ENCODE measurements at regions not wholly inside any gene's neighbourhood (a gene's known extent, or its start where the extent isn't known, plus 50 kb on each side); places are given as distances from the start of the nearest gene placed in this dataset.
A peak's percentile ranks its signal among the peaks of the same experiment; 100 is the strongest.
"Not testable (repeated sequence)": the region's sequence is repeated elsewhere in the genome, so short reads cannot be mapped to it uniquely, and the experiment has no call there.

DNA sequence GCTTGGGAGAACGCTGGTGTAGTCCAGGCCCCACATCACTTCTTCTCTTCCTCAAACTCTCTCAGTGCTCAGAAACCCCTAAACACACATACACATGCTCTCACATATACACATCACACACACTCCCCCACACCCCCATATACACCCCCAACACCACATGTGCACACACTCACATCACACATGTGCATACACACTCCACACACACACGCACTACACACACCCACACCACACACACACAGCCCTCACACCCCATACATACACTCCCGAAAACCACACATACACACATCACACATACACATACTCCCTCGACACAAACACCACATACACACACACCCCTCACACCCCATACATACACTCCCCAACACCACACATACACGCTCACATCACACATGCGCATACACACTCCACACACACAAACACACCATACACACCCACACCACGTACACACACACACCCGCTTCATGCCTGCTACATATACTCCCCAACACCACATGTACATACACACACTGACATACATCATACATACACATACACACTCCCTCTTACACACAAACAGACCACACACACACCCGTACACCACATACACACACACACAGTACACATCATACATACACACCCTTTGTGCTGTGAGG is 110.3 kb upstream of the TMEM170B start:
- no peak for DNase-seq (ENCODE audit: low read depth)

DNA sequence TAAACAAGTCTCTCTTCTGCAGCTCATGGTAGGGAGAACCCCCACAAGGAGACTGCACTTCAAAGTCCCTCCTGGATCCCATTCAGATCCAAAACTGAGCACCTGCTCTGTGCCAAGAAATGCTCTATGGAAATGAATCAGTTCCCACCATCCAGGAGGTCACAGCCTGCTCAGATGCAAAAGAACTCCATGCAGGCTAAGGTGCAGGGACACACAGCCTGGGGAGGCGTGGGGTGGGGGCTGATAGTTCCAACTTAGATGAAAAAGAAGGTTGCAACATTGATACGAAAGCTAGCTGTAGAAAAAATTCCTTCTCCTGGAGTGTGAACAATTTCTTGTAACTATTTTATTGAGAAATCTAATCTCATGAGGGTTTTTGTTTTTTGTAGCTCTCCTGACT is 111.0 kb upstream of the TMEM170B start:
- peak; percentile 17 for DNase-seq (ENCODE audit: low read depth)

DNA sequence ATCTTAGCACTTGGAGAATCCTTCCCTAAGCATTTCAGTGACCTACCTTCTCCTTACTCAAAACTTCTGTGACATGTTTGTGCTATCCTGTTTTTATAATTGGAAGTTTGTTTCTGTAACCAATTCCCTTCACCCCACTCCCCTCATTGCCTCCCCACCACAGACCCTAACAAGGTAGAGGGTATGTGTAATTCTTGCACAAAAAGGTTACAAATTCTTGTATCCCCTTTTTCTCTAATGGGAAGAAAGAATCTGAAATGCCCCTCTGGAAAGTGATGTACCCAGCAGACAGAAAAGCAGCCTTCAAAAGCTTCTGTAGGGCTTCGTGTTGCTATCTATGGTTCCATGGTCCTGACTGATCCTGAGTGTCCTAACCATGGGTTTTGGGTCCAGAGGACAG is 111.7 kb upstream of the TMEM170B start:
- DNase-seq (ENCODE audit: low read depth), result no peak

DNA sequence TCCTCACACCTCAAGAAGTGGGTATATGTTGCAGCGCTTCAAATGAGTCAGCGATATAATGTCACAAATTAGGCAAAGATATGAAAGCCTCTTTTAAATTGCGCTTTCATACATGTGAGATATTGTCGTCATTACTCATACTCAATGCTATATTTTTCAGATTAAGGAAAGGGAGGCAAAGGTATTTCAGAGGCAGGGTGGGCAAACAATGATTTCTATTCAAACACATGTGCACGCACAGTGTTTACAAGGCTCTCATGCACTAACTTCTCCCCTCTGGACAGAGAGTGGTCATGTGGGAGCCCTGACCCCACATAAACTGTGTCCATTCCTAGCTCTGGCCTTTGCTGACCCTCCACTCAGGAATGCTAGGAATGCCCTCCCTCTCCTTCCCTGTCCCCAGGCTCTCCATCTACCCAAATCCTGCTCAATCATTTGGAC is 112.1 kb upstream of the TMEM170B start:
- no peak for DNase-seq (ENCODE audit: low read depth)

DNA sequence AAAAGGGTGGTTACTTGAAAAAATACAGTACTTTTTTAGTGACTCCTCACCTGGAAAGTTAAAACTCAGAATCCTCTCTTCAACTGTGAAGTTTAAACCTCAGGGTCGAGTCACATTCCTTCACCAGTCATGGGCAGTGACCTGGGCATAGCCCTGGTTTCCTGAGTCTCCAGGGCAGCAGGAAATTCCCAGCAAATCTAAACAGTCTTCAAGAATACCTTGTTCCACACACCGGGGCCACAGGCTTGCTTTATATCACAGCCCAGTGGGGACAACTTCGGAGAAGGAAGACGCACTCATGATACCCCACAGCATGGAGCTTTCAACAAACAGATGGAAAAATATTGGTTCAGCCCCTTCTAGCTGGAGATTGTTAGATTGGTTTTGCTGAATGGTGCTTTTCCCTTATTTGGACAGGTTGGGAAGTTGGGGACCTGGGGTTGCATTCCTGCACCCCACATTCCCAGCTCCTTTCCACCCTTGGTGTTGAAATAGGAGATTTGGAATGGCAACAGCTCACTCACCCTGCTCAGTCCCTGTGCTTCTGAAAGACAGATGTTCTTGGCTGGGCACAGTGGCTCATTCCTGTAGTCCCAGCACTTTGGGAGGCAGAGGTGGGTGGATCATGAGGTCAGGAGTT is 113.0 kb upstream of the TMEM170B start:
- no peak for DNase-seq (ENCODE audit: low read depth)

GRCh38 chr6:11423667-11424066 is 113.9 kb upstream of the TMEM170B start:
- no peak for DNase-seq (ENCODE audit: low read depth)

GRCh38 chr6:11423072-11423471 is 114.5 kb upstream of the TMEM170B start:
- no peak for DNase-seq (ENCODE audit: low read depth)

DNA sequence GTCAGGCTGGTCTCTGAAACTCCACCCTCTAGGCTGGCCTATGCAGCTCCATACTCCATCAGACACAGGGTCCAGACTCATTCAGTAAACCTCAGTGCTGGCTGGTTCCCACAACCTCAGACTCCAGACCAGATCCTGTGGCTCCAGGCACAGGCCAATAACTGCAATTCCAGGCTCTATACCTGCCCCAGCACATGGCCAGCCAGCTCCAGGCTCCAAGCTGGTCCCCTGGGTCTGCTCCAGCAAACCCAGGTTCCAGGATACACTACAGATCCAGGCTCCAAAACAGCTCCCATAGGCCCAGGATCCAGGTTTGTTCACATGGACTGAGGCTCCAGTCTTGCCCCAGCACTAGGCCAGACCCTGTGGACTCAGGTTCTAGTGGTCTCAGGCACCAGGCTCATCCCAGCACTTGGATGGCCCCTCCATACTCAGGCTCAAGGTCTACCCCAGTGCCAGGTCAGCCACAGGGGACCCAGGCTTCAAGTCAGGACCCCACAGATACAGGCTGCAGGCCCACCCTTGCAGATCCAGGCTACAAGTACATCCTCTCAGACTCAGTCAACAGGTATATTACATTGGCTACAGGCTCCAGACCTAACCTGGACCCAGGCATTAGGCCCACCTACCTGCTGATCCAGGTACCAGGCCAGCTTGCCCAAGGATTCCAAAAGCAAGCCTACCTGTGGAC is 117.6 kb upstream of the TMEM170B start:
- no peak for DNase-seq (ENCODE audit: low read depth)

DNA sequence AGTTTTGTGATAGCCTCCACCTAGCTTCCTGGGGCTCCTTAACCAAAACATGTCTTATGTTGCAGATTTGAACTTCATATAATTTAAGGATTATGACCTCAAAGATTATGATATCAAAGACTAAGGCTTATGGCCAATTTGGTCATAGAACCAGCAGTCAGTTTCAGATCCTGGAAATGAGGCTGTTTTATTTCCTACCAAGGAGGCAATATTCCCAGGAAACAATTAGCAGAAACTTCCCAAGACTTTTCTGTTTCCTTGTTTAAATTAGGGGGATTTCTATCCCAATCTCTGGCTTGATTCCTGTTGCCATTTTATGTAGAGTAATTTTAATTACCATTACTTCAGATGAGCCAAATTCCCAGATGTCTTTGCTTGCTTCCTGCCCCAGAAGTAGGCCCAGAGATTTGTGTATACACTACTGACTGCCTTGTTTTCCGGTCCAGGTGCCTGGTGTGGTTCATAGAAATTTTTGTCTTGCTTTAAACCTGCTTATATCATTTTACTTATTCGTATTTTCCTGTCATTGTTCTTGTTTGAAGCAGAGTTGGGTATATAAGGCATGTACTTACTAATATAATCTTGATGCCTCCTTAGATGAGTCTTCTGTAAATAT is 119.2 kb upstream of the TMEM170B start:
- no peak for DNase-seq (ENCODE audit: low read depth)

DNA sequence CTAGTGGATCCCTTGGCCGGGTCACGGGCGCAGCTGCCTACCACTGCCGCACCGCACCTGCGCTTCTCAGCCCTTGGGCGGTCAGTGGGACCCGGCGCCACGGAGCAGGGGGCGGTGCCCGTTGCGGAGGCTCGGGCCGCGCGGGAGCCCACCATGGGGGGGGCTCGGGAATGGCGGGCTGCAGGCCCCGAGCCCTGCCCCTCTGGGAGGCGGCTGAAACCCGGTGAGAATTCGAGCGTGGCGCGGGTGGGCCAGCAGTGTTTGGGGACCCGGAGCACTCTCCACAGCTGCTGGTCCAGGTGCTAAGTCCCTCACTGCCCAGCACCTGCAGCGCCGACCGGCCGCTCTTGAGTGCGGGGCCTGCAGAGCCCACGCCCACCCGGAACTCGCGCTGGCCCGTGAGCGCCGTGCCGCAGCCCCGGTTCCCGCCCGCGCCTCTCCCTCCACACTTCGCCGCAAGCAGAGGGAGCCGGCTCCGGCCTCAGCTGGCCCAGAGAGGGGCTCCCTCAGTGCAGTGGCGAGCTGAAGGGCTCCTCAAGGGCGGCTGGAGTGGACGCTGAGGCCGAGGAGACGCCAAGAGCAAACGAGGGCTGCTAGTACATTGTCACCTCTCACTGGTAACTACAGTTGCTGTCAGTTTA is 120.5 kb upstream of the TMEM170B start:
- DNase-seq (ENCODE audit: low read depth), result no peak

DNA sequence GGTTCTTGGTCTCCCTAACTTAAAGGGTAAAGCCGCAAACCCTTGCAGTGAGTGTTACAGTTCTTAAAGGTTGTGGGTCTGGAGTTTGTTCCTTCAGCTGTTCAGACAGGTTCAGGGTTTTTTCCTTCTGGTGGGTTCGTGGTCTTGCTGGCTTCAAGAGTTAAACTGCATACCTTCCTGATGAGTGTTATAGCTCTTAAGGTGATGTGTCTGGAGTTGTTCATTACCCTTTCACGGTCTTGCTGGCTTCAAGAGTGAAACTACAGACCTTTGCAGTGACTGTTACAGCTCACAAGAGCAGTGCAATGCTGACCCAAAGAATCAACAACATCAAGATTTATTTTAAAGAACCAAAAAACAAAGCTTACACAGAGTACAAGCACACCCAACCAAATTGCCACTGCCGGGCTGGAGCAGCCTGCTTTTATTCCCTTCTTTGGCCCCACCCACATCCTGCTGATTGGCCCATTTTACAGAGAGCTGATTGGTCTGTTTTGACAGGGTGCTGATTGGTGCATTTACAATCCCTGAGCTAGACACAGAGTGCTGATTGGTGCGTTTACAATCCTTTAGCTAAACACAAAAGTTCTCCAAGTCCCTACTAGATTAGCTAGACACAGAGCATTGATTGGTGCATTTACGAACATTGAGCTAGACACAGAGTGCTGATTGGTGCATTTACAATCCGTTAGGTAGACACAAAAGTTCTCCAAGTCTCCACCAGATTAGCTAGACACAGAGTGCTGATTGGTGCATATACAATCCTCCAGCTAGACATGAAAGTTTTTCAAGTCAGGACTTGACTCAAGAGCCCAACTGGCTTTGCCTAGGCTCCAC is 121.2 kb upstream of the TMEM170B start:
- DNase-seq (ENCODE audit: low read depth), result not testable (repeated sequence)

- DNase-seq (ENCODE audit: low read depth), result no peak
These were observed 122.0 kb upstream of the TMEM170B start for GRCh38 chr6:11415557-11415956.

- DNase-seq (ENCODE audit: low read depth), result no peak
These were observed 123.2 kb upstream of the TMEM170B start for GRCh38 chr6:11414176-11414963.

DNA sequence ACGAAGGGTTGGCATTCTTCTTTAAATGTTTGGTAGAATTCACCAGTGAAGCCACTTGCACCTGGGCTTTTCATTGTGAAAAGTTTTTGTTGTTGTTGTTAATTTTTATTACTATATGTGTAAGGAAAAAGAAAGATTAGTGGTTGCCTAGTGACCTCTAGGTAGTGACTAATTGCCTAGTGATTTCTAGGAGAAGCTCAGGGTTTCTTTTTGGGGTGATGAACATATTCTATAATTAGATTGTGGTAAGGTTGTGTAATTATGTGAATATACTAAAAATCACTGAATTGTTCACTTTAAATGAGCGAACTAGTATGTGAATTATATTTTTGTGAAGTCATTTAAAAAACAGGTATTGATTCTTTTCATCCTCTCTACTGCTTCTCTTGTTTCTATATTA is 123.8 kb upstream of the TMEM170B start:
- DNase-seq (ENCODE audit: low read depth), result no peak

- no peak for DNase-seq (ENCODE audit: low read depth)
These were observed 124.3 kb upstream of the TMEM170B start for GRCh38 chr6:11413117-11413687.

- DNase-seq (ENCODE audit: low read depth), result no peak
These were observed 124.9 kb upstream of the TMEM170B start for GRCh38 chr6:11412616-11413015.

GRCh38 chr6:11412011-11412424 is 125.5 kb upstream of the TMEM170B start:
- DNase-seq (ENCODE audit: low read depth), result peak; percentile 40

DNA sequence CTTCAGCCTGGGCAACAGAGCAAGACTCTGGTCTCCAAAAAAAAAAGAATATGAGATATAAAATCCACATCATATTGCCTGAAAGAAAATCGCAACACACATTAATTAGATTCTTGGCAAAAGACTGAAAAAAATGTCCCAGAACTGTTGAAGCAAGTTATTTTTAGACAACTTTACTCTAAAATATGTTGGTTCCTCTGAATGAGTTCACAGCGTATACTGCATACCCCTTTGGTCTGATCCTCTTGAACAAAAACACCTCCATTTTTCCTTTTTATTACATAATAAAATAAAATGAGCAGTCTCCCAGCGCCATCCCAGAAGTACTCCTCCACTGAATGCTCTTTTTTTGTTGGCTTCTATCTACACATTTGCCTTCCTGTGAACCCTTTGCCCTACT is 126.0 kb upstream of the TMEM170B start:
- no peak for DNase-seq (ENCODE audit: low read depth)

DNA sequence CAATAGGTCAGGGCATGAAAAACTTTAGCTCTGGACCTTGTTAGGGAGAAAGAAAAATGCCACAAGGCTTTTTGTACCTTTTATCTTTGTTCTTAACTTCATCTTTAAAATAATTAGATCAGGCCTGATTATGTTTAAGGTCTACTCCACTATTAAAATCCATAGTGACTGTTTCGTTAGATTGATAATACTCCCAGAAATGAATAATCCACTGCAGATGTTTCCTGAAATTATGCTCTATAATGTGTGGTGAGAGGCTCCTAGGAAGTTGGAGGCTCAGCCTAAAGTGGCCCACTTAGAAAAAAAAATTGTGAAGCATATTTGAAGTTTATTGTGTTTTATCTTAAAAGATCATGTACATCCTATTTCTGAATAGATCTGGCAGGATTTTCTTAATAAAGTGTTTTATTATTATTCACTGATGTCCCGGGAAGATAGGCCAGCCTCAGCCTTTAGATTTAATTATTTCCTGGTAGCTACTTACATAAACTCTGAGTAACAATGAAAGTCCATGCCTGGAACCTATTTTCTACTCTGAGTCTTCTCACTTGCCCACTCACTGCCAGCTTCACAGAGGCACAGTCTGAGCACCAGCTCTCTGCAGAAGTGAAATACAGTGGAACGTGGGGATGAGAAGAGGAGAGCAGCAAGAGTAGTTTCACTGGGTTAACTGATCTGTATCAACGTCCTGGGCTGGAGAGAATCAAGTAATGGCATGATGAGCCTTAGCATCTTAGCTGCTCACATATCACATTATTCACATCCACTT is 126.8 kb upstream of the TMEM170B start:
- no peak for DNase-seq (ENCODE audit: low read depth)

DNA sequence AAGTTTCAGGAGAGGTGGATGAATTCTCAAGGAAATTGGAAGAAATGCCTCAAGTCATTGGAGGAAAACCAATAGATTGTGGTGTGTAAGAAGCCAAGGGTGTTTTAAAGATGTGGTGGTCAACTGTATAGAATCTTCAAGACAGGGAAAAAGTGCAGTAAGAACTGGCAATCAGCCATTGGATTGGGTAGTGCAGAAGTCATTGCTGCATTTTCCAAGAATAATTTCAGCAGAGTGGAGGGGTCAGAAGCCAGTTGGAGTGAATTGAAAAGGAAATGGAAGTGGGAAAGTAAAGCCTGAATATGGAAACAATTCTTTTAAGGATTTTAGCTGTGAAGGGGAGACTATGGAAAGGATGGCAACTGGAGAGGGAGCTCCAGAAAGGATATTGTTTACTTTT is 128.2 kb upstream of the TMEM170B start:
- no peak for DNase-seq (ENCODE audit: low read depth)

Data from fibroblast of gingiva (primary cell).